ENCODE measurements at regions not wholly inside any gene's neighbourhood (a gene's known extent, or its start where the extent isn't known, plus 50 kb on each side); places are given as distances from the start of the nearest gene placed in this dataset.

DNA sequence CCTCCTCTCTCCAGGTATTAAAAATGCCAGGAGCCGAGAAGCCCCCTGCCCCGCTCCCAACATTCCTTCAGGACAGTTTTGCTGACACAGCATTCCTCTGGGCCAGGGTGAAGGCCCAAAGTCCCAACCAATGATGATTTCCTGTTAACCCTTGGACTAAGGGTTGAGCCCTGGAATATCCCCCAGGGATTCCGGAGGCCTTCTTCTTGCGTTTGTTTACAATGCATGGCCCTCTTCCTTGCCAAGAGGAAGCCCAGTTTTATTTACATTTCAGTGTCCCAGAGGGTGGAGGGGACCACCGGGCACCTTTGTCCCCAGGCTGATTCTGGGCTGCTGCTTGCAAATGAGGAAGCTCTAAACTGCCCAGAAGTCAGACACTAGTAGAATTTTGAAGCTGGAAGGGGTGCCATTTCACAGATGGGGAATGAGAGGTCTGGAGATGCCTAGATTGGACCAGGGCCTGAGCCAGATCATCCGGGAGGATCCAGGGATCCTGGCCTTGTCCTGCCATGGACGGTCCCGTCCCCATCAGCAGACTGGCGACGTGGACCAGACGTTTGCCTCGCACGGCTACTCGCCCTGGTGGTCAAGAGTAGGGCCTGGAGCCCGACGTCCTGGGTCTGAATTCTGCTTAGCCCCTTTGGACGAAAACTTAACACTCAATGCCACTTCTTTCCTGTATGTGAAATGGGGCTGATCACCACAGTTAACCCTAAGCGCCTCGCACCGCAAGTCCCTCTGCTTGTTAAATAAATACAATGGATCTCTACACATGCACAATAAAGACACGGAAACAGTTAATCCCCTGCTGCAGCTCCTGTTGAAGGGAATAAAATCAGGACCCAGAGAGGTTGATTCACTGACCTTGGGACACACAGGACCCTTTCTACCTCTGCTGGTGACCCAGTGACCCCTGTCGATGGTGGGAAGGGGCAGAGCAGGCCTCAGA lies 55.6 kb upstream of the CIBAR2 start (continued):
- TF ChIP-seq ZNF430 (CRISPR knock-in tag; IDR thresholded peaks at IDR 0.05) (no peak), GABPA (IDR thresholded peaks at IDR 0.05; ENCODE audit: low read depth, low read length) (no peak), GABPA (CRISPR knock-in tag; IDR thresholded peaks at IDR 0.05; ENCODE audit: low read depth) (peak; percentile 81), IRX3 (CRISPR knock-in tag; IDR thresholded peaks at IDR 0.05; ENCODE audit: borderline replicate concordance, low read depth) (no peak), HNF4A (CRISPR knock-in tag; IDR thresholded peaks at IDR 0.05) (peak; percentile 94), ZNF547 (CRISPR knock-in tag; IDR thresholded peaks at IDR 0.05) (no peak), ZNF274 (CRISPR knock-in tag; IDR thresholded peaks at IDR 0.05) (no peak), ZNF614 (CRISPR knock-in tag; IDR thresholded peaks at IDR 0.05; ENCODE audit: borderline replicate concordance) (peak; percentile 88), XBP1 (CRISPR knock-in tag; IDR thresholded peaks at IDR 0.05) (no peak), REST (IDR thresholded peaks at IDR 0.05; ENCODE audit: borderline replicate concordance in 1 of 2, low read depth in 1 of 2, low read length in 2 of 2) (0 out of 4 replicates have a peak, but pooled peaks of 1 of the 2 experiments have one; percentile 54), EZH2 (conservative IDR thresholded peaks at IDR 0.05; ENCODE audit: low read depth, low read length) (no peak), U2AF1 (optimal IDR thresholded peaks at IDR 0.05; ENCODE audit: low read depth, low read length) (no peak), ZKSCAN8 (CRISPR knock-in tag; IDR thresholded peaks at IDR 0.05; ENCODE audit: borderline replicate concordance) (peak; percentile 24), ZNF776 (CRISPR knock-in tag; IDR thresholded peaks at IDR 0.05) (0 out of 2 replicates have a peak, but pooled peaks have one; percentile 1), THYN1 (CRISPR knock-in tag; IDR thresholded peaks at IDR 0.05; ENCODE audit: borderline replicate concordance, low read depth) (no peak), ZFP41 (CRISPR knock-in tag; IDR thresholded peaks at IDR 0.05; ENCODE audit: borderline replicate concordance) (no peak), BRF2 (CRISPR knock-in tag; IDR thresholded peaks at IDR 0.05) (no peak), ZNF784 (CRISPR knock-in tag; IDR thresholded peaks at IDR 0.05; ENCODE audit: borderline replicate concordance) (no peak), ZNF652 (CRISPR knock-in tag; IDR thresholded peaks at IDR 0.05; ENCODE audit: borderline replicate concordance, low read depth) (peak; percentile 95), IRF2 (CRISPR knock-in tag; IDR thresholded peaks at IDR 0.05) (peak; percentile 78; the same call in 1 of the 2 replicates), HDAC1 (CRISPR knock-in tag; IDR thresholded peaks at IDR 0.05) (no peak; the same call in none of the 2 replicates), ZNF20 (CRISPR knock-in tag; IDR thresholded peaks at IDR 0.05) (no peak), ZNF143 (CRISPR knock-in tag; IDR thresholded peaks at IDR 0.05) (no peak), TBX3 (IDR thresholded peaks at IDR 0.05; ENCODE audit: borderline replicate concordance) (no peak), ZNF33A (CRISPR knock-in tag; IDR thresholded peaks at IDR 0.05; ENCODE audit: borderline replicate concordance) (0 out of 2 replicates have a peak, but pooled peaks have one; percentile 93)
